Hepatocyte (in vitro differentiated cells): ENCODE measurements at regions not wholly inside any gene's neighbourhood (a gene's known extent, or its start where the extent isn't known, plus 50 kb on each side); places are given as distances from the start of the nearest gene placed in this dataset.

ENCODE experiments used
- EZH2 ChIP-seq: fragments of 200-600 bp; sonication (generic); IDR thresholded peaks from 2 replicates; pipeline ENCODE4 v1.6.1; 2016; ENCODE audit warnings: antibody characterized with exemption, mild to moderate bottlenecking, borderline replicate concordance
- EZH2phosphoT487 ChIP-seq: fragments of 200-600 bp; sonication (generic); IDR thresholded peaks from one replicate; pipeline ENCODE4 v1.6.1; 2018; ENCODE audit warnings: antibody characterized with exemption, mild to moderate bottlenecking, low read depth, moderate library complexity; ENCODE audit not compliant: unreplicated experiment, severe bottlenecking
- TF ChIP-seq, protein P1 (sequence below): fragments of 200-600 bp; sonication (generic); IDR thresholded peaks from 2 replicates; pipeline ENCODE4 v1.5.1; 2016; ENCODE audit warnings: antibody characterized with exemption, mild to moderate bottlenecking; ENCODE audit not compliant: poor library complexity

DNA sequence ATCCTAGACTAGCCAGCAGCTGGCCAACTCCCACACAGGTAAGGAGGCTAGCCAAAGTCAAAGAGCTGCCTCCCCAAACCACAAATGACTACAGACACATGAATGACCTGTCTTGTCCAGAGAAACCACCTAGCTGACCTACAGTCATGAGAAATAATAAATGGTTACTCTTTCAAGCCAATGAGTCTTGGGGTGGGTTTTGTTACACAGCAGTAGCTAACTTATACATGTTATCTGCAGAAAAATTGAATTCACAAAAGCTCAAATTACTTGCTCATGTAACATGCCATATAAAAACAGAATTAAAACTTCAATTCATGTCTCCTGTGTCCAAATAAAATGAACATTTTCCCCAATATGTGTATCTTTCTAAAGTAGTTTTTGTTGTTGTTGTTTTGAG, 307.4 kb upstream of the NR2F2 start:
- TF ChIP-seq, protein P1, sequence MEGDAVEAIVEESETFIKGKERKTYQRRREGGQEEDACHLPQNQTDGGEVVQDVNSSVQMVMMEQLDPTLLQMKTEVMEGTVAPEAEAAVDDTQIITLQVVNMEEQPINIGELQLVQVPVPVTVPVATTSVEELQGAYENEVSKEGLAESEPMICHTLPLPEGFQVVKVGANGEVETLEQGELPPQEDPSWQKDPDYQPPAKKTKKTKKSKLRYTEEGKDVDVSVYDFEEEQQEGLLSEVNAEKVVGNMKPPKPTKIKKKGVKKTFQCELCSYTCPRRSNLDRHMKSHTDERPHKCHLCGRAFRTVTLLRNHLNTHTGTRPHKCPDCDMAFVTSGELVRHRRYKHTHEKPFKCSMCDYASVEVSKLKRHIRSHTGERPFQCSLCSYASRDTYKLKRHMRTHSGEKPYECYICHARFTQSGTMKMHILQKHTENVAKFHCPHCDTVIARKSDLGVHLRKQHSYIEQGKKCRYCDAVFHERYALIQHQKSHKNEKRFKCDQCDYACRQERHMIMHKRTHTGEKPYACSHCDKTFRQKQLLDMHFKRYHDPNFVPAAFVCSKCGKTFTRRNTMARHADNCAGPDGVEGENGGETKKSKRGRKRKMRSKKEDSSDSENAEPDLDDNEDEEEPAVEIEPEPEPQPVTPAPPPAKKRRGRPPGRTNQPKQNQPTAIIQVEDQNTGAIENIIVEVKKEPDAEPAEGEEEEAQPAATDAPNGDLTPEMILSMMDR = no peak
- no peak for TF ChIP-seq EZH2
- no peak for TF ChIP-seq EZH2phosphoT487
